HuH-7.5 (cell line): ENCODE measurements at regions not wholly inside any gene's neighbourhood (a gene's known extent, or its start where the extent isn't known, plus 50 kb on each side); places are given as distances from the start of the nearest gene placed in this dataset.

ENCODE experiments used
- DNase-seq: peaks from one replicate; pipeline ENCODE4 v3.0.0; 2011; ENCODE audit warnings: low spot score

DNA sequence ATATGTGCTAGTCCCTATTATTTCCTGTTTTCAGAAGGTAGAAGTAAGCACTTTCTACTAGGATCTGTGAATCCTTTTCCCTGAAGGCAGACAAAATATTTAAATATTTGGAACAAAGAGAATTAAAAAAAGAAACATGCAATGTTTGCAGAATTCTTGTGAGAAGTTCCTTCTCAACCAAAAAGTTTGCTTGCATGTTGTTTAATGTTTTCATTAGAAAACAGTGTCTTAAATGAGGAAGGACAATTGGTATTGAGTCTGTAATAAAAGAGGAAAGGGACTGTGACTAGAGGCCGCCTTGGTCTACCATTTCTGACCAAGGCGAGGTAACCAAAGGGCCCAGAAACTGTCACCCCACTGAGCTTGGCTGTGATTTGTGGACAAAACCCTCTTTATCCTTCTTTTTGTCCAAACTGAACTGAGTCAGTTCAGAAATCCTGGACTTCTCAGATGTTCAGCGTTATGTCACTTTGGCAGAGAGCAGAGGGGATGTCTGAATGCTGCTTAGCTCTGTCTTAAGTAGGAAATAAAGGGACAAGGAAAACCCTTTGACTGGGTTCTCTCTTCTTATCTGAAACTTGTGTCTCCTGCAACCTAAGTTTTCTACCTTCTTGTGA, 129.8 kb upstream of the CPM start:
- no peak for DNase-seq

DNA sequence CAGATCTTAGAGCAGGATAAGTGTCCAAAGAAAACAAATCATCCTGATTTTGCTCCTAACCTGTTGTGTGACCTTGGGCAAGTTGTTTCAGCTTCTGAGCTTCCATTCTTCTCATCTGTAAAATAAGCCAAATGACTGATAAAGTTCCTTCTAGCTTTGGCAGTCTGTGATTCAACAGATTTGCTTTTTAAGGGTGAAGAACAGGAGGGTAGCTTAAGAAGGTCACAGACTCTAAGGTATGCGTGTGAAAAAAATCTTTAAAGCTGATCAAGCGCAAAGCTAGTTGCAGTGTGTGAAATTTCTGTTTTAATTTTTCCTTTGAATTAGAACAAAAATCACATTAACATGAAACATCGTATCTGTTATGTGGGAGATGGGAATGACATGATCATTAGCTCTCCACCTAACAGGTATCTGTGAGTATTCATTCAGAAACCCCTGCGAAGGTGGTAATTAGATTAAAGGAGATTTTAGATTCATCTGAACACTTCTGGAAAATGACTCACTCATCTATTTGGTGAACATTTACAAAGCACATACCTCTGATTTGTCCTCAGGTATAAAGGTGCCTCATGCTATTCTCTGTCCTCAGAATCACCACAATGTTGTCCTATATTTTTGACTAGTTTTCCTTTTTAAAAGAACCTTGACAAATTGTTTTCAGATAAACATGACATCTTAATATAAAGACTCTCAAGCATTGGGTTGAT, 131.9 kb upstream of the CPM start:
- no peak for DNase-seq

DNA sequence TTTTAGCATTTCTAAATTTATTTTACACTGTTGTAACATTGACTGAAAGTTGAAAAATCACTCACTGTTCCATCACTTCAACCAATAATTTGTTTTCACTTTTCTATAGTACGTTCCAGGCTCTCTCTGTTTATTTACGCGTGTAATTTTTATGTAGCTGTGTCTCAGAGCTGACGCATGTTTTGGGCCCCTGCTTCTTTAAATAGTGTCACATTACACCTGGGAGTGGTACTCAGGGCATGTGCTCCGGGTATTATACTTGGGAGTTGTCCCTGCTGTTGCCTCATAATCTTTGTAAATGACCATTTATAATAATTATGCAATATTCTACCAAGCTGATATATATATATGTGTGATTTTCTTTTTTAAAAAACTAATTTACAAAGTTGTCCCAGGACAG, 132.8 kb upstream of the CPM start:
- no peak for DNase-seq

DNA sequence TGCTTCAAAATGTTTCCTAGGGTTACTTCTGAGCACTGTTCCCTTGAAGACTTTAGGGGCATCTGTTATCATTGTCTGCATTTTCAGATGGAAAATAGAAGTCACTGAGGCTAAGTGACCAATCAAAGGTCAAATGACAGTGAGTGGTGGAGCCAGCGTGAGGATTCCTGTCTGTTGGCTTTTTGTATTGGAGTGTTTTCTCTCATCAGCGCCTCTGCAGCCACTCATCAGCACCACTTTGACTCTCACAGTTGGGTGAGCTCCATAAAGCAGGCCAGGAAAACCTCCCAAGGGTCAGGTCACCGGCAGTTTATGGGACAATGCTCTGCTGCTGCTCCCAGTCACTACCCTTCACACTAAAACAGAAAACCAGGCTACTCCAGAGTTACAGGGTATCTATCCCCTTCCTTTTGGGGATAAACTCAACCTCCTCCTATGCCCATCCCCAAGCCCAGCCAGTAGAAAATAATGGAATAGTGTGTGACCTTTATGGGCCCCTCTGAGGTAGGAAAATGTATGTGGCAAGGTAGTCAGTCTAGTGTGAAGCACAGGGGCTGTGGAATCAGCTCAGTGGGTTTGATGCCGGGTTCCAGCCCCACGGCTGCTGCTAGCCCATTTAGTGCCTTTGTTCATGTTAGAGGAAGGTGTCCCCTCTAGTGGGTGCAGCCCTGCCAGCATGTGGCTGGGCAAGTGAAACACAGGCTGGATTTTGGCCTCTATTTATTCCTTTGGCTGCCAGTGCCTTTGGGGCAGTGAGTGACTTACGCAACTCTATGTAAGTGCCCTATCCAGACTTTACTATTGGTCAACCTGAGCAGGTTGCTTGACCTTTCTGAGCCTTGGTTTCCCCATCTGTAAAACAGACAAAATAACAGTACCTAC, 133.8 kb upstream of the CPM start:
- no peak for DNase-seq

GRCh38 chr12:69067713-69068112, 134.7 kb upstream of the CPM start:
- no peak for DNase-seq

DNA sequence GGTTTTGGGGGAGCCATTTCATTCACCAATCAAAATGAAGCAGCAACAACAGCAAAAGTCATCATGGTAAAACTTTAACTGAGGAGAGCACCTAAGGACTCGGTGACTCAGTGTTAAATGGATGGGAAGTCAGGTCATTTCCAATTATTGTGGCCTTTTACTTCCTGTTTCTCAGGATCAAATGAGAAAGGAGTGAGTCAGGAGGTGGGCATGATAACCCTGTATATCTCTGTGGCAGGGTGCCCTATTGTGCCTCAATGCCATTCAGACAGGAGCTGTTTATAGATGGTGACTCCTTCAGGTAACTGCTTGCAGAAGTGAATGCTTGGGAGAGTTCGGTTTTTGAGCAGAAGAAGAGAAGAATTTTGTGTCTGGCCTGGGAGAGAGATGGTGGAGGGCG, 135.5 kb upstream of the CPM start:
- no peak for DNase-seq

- DNase-seq: no peak
Observed at GRCh38 chr12:69069479-69069878, 136.5 kb upstream of the CPM start.

GRCh38 chr12:69070319-69071090, 137.5 kb upstream of the CPM start:
- DNase-seq: peak; percentile 42

DNA sequence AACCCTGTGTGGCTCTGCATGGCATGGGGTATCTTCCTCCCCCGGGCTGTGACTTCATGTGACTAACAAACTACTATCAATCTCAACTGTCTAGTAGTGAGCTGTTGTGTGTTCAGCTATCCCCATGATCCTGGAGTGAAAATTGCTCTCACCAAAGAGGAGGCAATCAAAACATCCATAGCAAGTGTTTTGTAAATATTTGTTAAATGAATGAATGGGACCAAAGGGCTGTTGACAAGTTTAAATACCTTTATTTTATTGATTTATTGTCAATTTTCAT, 138.1 kb upstream of the CPM start:
- DNase-seq: no peak

DNA sequence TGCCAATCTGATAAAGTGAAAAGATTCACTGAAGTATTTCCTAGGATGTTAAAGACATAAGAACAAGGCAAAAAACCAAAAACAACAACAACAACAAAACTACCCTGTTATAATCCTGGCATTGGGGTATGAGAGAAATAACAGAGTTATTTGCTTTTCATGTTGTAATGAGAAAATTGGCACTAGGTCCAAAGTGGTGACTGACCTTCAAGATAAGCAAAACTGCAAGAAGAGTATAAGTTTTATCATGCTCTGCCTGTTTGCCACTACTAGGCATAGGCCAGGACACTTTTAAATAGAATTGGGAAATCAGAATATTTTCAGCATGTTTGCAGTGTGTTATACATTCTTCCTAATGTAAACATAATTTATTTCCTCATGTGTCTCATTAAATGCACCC, 140.1 kb upstream of the CPM start:
- no peak for DNase-seq

- no peak for DNase-seq
Observed at GRCh38 chr12:69074556-69075349, 141.8 kb upstream of the CPM start.

DNA sequence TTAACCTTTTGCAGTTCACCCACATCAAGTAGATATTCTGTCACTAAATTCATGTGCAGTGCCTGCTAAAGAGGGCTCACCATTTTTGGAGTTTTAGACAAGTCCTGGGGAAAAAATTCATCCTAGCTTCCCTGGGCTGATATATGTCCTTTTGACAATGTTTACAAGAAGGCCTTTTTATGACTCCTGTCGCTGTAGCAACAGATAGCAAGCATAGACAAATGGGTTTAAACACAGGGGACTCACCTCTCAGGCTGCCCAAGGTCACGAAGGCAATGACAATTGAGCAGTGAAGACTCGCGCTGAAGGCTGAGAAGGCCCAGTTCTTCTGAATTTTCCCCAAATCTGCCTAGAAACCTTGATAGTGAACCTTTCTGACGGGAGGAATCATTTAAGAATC, 150.7 kb upstream of the CPM start:
- peak; percentile 24 for DNase-seq

DNA sequence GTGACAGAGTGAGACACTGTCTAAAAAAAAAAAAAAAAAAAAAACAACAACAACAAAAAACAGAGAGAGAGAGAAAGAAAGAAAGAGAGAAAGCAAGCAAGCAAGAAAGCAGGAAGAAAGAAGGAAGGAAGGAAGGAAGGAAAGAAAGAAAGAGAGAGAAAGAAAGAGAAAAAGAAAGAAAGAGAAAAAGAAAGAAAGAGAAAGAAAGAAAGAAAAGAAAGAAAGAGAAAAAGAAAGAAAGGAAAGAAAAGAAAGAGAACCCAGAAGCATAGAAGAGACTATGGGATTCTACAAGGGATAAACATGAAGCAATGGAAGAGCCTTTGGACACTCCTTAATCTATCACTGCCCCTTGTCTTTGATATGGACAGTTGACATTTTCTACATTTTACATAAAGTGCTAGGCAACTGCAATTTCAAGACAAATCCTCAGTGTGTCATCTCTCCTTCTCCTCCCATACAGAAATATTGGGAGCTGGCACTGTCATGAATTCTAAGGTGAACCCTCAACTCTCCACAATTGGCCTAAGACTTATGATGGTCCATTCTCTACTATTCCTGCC, 151.9 kb upstream of the CPM start:
- DNase-seq: no peak

DNA sequence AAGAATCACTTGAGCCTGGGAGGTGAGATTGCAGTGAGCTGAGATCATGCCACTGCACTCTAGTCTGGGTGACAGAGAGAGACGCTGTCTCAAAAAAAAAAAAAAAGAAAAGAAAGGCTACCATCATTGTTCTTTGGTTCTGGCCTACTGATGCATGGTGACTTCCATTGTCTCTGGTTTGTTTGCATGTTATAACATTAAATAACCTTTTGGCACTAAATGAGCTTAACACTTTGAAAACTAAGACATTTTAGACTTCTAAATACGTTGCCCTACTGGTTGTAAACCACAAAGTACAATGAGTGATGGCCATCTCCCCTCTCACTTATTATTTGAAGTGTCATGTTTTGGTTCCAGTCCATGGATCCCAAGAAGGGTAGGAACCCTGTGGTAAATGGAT, 152.9 kb upstream of the CPM start:
- DNase-seq: no peak

GRCh38 chr12:69087986-69088385, 151.4 kb upstream of the CPSF6 start:
- DNase-seq: no peak

- DNase-seq: no peak
Observed at GRCh38 chr12:69090722-69091121, 148.6 kb upstream of the CPSF6 start.

DNA sequence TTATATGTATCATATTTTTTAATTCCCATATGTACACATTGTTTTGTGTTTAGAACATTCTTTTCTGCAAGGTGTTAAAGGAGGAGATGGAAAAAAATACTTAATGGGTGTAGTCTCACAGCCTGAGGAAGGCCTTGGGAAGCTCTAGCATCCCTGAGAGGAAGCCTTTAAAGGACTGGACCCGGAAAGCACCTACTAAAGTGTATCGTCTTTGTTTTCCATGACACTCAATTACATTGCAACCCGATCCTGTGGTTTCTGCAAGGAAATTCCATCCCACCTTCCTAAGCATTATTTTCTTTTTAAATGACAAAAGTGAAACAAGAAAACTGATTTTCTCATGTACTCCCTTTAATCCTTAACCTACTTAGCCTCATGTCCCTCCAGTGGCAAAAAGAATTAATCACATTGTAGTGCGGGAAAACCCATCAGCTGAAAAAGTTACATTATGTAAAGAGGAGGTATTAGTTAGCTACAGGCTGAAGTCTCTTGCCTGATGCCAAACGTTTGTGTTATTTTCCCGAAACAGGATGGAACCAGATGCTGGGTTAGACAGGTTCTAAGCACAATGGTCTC, 147.8 kb upstream of the CPSF6 start:
- DNase-seq: no peak

DNA sequence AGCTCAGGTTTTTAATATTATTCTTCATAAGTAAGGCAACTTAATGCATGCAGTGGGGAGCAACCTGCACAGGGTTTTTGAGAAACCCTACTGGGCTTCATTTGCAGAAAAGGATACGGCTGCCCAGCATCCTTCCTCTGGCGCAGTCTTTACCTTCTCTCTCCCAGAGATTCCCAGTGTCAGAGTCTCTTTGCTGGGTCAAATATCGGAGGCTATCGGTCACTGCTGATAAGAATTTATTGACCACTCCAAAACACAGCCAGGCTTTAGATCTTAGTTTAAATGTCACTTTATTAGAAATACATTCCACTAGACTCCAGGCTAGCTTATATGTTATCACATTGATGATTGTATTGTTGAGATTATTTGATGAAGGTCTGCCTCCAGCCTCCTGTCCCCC, 147.2 kb upstream of the CPSF6 start:
- DNase-seq: no peak

DNA sequence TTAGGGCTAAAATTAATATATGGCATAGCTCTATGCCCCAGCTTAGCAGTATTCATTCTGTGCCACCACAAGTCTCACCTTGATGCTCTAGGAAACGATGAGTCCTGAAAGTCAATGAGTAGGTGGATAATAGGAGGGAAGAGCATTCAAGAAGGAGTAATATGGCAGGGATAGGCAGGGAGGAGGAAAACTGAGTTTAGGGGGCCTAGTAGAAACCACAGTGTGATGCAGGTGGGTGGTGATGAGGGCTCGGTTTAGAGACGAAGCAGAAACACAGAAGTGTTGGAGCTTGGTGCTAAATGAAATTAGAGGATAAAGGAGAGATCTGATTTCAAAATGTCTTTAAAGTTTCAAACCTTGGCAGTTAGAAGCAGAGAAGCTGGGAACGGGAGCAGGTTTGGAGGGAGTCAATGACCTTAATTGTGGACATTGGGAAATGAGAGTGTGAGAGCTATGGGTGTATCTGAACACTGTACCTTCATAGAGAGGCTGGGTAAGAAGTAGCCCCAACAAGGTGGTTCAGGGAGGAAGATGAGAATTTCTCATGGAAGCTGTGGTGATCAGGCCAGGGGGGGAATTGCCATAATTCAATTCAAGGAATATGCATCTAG, 144.7 kb upstream of the CPSF6 start:
- no peak for DNase-seq

- DNase-seq: no peak
Observed at GRCh38 chr12:69095765-69096477, 143.4 kb upstream of the CPSF6 start.
